Fibroblast of lung (primary cell): ENCODE measurements at regions not wholly inside any gene's neighbourhood (a gene's known extent, or its start where the extent isn't known, plus 50 kb on each side); places are given as distances from the start of the nearest gene placed in this dataset.

Experiments
- DNase-seq, 2 donors: peaks; one replicate each; pipeline versions ENCODE4 v3.0.0 to v3.0.0-alpha.2; 2010; ENCODE audit warnings: low read depth in 2 of 2
- H2AFZ ChIP-seq: 2 replicates; pipeline ENCODE4 v1.5.1; 2012; ENCODE audit warnings: low read length, control low read depth, inconsistent platforms
- H3K27ac ChIP-seq: 2 replicates; pipeline ENCODE4 v1.5.1; 2011; ENCODE audit warnings: low read length, control low read depth; ENCODE audit not compliant: insufficient read depth
- H3K27me3 ChIP-seq: 2 replicates; pipeline ENCODE4 v1.5.1; 2011; ENCODE audit warnings: mild to moderate bottlenecking, low read length; ENCODE audit not compliant: control insufficient read depth, insufficient read depth
- H3K36me3 ChIP-seq: 2 replicates; pipeline ENCODE4 v1.5.1; 2011; ENCODE audit warnings: low read length; ENCODE audit not compliant: control insufficient read depth, insufficient read depth
- H3K4me1 ChIP-seq: 2 replicates; pipeline ENCODE4 v1.5.1; 2011; ENCODE audit warnings: low read length; ENCODE audit not compliant: control insufficient read depth, insufficient read depth; ENCODE audit errors: extremely low read depth
- H3K4me2 ChIP-seq: 2 replicates; pipeline ENCODE4 v1.5.1; 2011; ENCODE audit warnings: low read length, control low read depth; ENCODE audit not compliant: insufficient read depth; ENCODE audit errors: extremely low read depth
- H3K4me3 ChIP-seq, 4 experiments: fragments of 200-600 bp in 1 of 4; sonication (generic) in 1 of 4; replicated peaks in 1 of 4; 2 replicates each; pipeline ENCODE4 v1.5.1; 2011 to 2016; ENCODE audit warnings: low read length in 4 of 4, low read depth in 3 of 4, mild to moderate bottlenecking in 3 of 4, control low read depth in 2 of 4, inconsistent platforms in 1 of 4, mixed read lengths in 1 of 4; ENCODE audit not compliant: insufficient read depth in 1 of 4; ENCODE audit errors: control extremely low read depth in 1 of 4
- H3K79me2 ChIP-seq: 2 replicates; pipeline ENCODE4 v1.5.1; 2012; ENCODE audit warnings: mild to moderate bottlenecking, low read length, inconsistent platforms; ENCODE audit not compliant: control insufficient read depth, insufficient read depth
- H3K9ac ChIP-seq: 2 replicates; pipeline ENCODE4 v1.5.1; 2011; ENCODE audit warnings: mild to moderate bottlenecking, low read length, control low read depth; ENCODE audit not compliant: insufficient read depth
- H3K9me3 ChIP-seq: 2 replicates; pipeline ENCODE4 v1.5.1; 2012; ENCODE audit warnings: low read depth, low read length; ENCODE audit not compliant: control insufficient read depth, insufficient read depth
- H4K20me1 ChIP-seq: 2 replicates; pipeline ENCODE4 v1.5.1; 2011; ENCODE audit warnings: low read length; ENCODE audit not compliant: control insufficient read depth, insufficient read depth; ENCODE audit errors: extremely low read depth
- EZH2 ChIP-seq: IDR thresholded peaks from 2 replicates; pipeline ENCODE4 v1.5.1; 2012; ENCODE audit warnings: low read length, control low read depth, mild to moderate bottlenecking; ENCODE audit errors: missing control alignments
- TF ChIP-seq, protein P1 (sequence below), 2 donors: IDR thresholded peaks in 1 of 2; conservative IDR thresholded peaks in 1 of 2; 1 replicate in 1 of 2; 2 replicates in 1 of 2; pipeline ENCODE4 v1.5.1; 2011 to 2012; ENCODE audit warnings: low read length in 2 of 2, control low read depth in 1 of 2, inconsistent platforms in 1 of 2, low read depth in 1 of 2, mild to moderate bottlenecking in 1 of 2

DNA sequence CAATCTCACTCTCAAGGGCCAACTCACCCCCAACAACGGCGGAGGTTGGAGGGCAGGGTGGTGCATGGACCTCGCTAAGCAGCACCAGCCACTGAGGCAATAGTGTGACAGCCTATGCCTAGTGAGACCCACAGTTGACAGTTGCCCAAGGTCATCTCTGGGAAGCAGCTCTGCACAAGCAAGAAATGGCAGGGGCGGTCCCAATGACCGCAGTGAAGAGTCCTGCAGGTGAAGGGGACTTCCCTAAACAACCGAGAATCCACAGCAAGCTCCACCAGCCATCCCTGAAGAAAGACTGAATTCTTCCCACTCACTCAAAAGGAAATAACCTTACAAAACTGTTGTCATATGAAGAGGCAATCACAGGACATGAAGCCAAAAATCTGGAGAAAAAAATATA, 313.4 kb upstream of the ID2 start:
- TF ChIP-seq, protein P1, sequence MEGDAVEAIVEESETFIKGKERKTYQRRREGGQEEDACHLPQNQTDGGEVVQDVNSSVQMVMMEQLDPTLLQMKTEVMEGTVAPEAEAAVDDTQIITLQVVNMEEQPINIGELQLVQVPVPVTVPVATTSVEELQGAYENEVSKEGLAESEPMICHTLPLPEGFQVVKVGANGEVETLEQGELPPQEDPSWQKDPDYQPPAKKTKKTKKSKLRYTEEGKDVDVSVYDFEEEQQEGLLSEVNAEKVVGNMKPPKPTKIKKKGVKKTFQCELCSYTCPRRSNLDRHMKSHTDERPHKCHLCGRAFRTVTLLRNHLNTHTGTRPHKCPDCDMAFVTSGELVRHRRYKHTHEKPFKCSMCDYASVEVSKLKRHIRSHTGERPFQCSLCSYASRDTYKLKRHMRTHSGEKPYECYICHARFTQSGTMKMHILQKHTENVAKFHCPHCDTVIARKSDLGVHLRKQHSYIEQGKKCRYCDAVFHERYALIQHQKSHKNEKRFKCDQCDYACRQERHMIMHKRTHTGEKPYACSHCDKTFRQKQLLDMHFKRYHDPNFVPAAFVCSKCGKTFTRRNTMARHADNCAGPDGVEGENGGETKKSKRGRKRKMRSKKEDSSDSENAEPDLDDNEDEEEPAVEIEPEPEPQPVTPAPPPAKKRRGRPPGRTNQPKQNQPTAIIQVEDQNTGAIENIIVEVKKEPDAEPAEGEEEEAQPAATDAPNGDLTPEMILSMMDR (conservative IDR thresholded peaks at IDR 0.05 in 1 of 2, IDR thresholded peaks at IDR 0.05 in 1 of 2; ENCODE audit: low read depth in 1 of 2, low read length in 2 of 2): no peak
- TF ChIP-seq EZH2: no peak

DNA sequence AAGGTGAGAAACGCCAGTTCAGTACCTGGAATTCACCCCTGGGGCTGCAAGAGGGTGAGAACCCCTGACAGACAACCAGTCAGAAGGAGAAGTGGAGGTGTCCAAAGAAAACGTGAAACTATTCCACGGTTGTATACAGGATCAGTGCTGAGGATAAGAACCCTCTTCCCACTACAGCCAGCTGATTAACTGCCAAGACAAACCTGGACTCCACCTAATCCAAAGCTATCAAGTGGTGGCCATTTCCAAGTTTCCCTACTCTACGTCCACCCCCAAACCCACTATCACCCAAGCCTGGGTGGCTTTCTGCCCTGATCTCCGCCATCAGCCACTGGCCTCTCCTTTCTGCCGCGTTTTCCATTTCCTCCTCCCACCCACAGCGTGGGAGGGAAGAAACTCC, 312.3 kb upstream of the ID2 start:
- Histone ChIP-seq H3K9me3 (no peaks in the 10 kb centered on the region), H3K79me2 (no peaks in the 10 kb centered on the region), H4K20me1 (no peaks in the 10 kb centered on the region)

More for the DNA sequence above, 313.4 kb upstream of the ID2 start:
- Histone ChIP-seq H4K20me1 (no peaks in the 10 kb centered on the region), H3K36me3 (no peaks in the 10 kb centered on the region), H3K9ac (no peak overlapping the region), H3K9me3 (no peaks in the 10 kb centered on the region), H3K4me2 (no peak overlapping the region), H3K4me1 (no peaks in the 10 kb centered on the region), H3K79me2 (no peaks in the 10 kb centered on the region), H2AFZ (no peak overlapping the region), H3K27me3 (no peaks in the 10 kb centered on the region), H3K4me3 (no peak overlapping the region), H3K27ac (no peak overlapping the region)
- DNase-seq: no peak

DNA sequence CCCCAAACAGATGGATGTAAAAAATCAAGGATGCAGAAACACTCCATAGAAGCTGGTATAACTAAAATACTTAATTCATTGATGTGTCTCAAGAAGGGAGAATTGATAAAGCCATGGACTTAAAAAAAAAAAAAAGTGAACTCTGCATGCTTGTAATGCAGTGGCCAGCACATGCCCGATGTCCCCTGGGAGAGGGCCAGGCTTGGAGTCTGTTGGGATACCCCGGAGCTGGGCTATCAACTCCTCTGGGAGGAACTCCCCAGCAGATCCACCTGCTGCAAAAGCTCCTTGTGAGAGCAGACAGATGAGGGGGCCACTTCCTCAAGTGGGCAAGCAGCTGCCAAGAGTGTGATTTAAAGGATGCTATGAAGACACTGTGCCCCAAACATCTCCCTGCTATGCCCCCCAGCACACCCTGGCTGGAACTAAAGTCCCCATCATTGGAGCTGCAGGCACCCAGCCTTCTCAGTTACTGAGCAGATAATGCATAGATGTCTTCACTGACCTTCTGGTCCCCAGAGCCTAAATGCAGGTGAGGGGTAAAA, 311.5 kb upstream of the ID2 start:
- Histone ChIP-seq H3K4me3 (no peak overlapping the region), H3K9ac (no peak overlapping the region)

More for the DNA sequence above, 312.3 kb upstream of the ID2 start:
- Histone ChIP-seq H3K27me3 (no peaks in the 10 kb centered on the region), H3K9ac (no peak overlapping the region), H3K4me1 (no peaks in the 10 kb centered on the region), H2AFZ (no peak overlapping the region), H3K4me3 (no peak overlapping the region), H3K36me3 (no peaks in the 10 kb centered on the region), H3K27ac (no peak overlapping the region), H3K4me2 (no peak overlapping the region)
- TF ChIP-seq EZH2: no peak
- TF ChIP-seq, protein P1 (conservative IDR thresholded peaks at IDR 0.05 in 1 of 2, IDR thresholded peaks at IDR 0.05 in 1 of 2; ENCODE audit: low read depth in 1 of 2, low read length in 2 of 2): no peak
- DNase-seq: no peak

More for the DNA sequence above, 311.5 kb upstream of the ID2 start:
- Histone ChIP-seq H3K4me2 (no peak overlapping the region), H3K27ac (no peak overlapping the region), H3K27me3 (no peaks in the 10 kb centered on the region), H3K79me2 (no peaks in the 10 kb centered on the region), H3K36me3 (no peaks in the 10 kb centered on the region), H3K4me1 (no peaks in the 10 kb centered on the region), H4K20me1 (no peaks in the 10 kb centered on the region), H2AFZ (no peak overlapping the region), H3K9me3 (no peaks in the 10 kb centered on the region)
- no peak for DNase-seq
- TF ChIP-seq EZH2: no peak
- TF ChIP-seq, protein P1 (conservative IDR thresholded peaks at IDR 0.05 in 1 of 2, IDR thresholded peaks at IDR 0.05 in 1 of 2; ENCODE audit: low read depth in 1 of 2, low read length in 2 of 2): no peak
